GM21423 (cell line): ENCODE measurements at regions not wholly inside any gene's neighbourhood (a gene's known extent, or its start where the extent isn't known, plus 50 kb on each side); places are given as distances from the start of the nearest gene placed in this dataset.

Experiments used
- ATAC-seq: cut with Tn5 transposase; IDR thresholded peaks from one replicate; pipeline ENCODE4 v1.9.1; 2021; ENCODE audit warnings: mild to moderate bottlenecking, moderate library complexity; ENCODE audit not compliant: unreplicated experiment

DNA sequence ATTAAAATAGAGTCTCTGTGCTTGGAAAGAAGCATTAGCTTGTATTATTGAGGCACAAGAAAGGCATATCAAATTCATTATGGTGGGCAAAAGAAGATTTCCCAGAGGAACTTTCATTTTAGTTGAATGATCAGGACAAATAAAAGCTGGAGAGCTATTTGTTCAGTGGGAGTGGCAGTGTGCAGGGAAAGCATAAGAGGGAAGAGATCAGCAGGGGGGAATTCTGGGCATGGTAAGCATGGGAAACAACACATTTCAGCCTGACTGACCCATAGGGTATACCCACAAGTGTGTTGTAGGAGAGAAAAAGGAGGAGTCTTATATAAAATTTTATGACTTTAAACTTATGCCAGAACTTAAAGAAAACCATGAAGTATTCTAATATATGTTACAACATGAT, 167.7 kb upstream of the RASA1 start:
- no peak for ATAC-seq

DNA sequence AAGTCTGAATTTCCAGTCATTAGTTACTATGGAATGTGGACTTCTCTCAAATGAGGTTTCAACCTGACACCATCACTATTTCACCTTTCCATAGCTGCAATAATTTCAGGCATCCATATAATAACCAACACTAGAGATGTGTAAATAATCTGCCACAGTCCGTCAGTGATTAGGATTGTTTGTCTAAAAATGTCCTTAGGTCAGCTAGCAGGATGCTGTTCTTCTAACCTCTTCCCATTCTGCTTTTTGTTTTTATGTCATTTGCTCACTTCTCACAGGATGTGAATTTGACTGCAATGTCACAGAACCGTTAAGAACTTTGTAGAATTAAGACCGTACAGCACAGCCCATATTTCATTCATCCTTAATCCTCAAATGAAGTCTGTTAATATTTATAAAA, 166.4 kb upstream of the RASA1 start:
- no peak for ATAC-seq

DNA sequence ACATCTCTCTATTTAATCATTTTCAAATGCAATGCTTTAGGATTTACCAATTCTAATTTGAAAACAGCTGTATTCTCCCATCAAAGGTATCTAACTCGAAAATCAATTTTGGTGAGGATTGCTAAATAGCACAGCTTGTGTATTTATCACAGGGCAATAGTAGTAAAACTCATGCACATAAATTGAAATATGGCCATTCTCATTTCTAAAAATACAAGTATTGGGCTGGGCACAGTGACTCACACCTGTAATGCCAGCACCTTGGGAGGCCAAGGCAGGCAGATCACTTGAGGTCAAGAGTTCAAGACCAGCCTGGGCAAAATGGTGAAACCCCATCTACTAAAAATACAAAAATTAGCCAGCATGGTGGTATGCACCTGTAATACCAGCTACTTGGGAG, 164.8 kb upstream of the RASA1 start:
- no peak for ATAC-seq

DNA sequence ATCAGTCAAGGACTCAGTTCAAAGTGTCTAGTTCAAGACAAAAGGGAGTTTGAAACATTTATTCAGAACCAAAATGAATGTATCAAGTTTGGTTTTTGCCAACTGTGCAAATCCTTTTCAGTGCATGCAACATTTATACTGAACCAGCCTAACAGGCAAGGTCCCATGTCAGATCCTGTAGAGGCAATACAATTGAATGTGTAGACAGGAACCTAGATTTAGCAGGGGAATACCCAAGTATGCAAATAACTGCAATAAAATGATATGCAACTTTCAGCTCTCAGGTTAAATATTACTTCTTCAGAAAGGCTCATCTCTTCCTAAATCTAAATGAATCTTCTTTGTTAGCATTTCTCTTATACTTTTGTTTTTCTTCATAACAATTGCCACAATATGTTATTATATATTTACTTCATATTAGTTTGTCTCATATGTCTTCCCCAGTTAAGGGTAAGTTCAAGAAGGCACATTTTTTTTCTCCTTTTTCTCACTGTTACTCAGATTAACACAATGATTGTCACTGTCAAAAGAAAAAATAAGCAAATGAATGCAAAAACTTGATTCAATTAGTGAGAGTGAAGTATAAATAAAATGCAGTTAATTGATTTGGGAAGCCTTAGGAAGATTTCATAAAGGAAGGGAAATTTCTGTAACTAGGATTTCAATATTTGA, 163.9 kb upstream of the RASA1 start:
- ATAC-seq: peak; percentile 94

DNA sequence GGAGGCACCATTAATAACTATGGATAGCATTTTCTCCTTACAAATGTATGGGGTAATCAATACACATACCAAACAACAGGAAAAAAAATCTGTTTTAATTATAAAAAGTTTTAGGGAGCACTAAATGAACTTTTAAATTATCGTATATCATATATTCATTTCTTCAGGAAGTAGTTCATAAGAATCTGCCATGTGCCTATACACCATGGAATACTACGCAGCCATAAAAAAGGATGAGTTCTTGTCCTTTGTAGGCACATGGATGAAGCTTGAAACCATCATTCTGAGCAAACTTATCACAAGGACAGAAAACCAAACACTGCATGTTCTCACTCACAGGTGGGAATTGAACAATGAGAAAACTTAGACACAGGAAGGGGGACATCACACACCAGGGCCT, 162.1 kb upstream of the RASA1 start:
- no peak for ATAC-seq

DNA sequence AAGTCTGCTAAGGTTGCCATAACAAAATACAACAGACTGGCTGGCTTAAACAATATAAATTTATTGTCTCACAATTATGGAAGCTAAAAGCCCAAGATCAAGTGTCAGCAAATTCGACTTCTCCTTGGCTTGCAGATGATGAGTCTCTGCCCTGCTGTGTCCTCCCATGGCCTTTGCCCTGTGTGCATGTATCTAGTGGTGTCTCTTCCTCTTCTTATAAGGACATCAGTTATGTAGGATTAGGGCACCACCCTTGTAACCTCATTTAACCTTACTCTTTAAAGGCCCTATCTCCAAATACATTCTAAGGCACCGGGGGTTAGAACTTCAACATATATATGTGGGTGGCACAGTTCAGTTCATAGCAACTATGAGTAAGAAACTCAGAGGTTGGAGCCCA, 157.9 kb upstream of the RASA1 start:
- no peak for ATAC-seq

DNA sequence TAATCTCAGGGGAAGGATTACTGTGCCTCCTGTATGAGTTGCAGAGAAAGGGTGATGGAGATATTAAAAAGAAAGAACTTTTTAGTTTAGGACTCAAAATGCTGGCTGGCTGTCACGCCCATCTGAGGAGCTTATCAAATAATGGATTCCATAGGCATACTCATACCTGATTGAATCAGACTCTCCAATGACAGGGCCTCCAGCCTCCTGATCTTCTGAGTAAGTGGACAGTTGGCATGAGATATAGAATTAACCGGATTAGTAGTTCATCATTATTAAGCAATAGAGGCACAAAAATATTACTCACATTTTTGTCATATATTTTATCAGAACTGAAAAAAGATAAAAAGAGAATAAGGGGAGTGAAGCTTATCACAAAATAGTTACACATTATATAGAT, 157.0 kb upstream of the RASA1 start:
- ATAC-seq: no peak

DNA sequence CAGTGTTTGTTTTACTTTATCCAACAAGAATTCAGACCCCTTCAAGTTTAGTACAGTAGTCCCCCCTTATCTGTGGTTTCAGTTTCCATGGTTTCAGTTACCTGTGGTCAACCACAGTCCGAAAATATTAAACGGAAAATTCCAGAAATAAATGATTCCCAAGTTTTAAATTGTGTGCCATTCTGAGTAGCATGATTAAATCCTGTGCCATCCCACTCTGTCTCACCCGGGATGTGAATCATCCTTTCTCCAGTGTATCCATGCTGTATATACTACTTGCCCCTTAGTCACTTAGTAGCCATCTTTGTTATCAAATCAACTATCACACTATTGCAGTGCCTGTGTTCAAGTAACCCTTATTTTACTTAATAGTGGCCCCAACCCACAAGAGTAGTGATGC, 153.8 kb upstream of the RASA1 start:
- no peak for ATAC-seq

DNA sequence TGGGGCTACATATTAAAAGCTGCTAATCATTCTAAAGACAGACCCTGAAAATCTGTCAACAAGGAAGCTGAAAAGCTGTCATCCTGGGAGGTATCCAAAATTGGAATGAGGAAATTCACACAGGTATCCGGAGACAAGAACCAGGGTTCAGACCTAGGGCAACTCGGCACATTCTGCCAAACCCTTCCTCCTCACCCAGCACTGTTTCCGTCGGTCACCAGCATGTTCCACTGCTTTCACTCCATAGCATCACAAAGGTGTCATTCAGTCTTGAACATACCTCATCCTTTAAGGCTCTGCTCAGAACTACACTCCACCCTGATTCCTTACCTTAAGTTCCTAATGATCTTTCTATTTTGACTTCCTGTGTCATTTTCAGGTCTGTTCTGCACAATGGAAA, 153.1 kb upstream of the RASA1 start:
- no peak for ATAC-seq

DNA sequence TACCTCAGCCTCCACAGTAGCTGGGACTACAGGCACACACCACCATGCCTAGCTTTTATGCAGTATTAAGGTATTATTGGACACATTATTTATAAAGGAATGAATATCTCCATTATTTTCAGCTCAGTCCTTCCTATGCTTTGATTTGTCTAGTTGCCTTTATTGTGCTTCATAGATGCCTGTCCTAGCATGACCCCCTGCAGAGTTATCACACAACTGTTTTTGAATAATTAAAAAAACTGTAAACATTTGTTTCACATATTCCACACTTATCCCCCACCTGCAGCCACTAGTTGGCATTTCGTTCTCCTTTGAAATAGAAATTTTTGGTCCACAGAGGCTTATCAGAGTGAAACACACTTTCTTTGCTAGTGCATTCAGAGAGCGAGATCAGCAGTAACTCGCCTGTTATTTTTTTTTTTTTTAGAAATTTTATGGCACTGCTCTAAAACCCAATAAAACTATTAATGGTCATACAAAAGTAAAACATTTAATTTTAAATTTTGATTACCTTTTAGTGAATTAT, 151.8 kb upstream of the RASA1 start:
- no peak for ATAC-seq

DNA sequence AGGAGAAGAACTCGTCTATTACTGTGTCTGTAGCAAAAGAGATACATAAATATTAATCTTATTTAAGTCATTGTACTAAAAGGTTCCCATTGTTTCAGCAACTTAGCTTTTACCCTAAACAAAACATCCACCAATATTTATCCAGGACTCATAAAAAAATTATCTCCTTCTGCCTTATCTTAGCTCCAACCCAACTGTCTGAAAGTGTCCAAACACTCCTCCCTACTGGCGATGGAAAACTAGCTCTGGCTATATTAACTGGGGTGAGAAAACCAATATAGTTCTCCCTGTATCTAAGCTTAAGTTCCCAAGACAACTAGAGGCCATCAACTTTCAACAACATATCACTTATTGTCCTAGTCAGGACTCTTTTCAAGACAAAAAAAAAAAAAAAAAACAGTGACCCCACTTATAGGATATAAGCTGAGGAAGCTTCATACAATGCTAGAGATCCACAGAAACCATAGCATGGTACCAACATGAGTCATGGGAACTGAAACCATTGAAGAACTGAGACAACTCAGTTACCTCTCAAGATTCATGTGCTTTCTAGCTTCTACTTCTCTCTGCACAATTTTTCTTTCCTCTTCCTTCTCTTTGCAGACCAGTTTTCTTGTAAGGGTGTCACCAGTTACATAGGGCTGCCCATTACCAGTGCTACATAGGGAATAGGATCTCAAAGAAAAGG, 150.7 kb upstream of the RASA1 start:
- ATAC-seq: peak; percentile 79

DNA sequence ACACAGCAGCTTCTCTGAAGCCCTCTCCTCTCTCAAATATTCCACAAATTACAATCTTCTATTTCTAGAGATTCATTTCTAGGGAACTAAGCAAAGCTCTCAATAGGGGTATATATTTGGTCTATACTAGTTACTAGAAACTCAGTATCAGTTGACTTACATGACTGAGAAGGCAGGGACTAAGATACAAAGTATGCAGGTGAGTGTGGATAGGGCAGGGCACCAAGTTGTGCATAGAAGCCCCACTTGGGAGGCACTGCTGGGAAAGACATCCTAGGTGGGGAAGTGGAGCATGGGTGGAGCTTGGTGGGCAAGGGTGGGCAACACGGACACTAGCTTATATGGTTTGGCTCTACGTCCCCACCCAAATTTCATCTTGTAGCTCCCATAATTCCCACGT, 148.1 kb upstream of the RASA1 start:
- ATAC-seq: no peak

DNA sequence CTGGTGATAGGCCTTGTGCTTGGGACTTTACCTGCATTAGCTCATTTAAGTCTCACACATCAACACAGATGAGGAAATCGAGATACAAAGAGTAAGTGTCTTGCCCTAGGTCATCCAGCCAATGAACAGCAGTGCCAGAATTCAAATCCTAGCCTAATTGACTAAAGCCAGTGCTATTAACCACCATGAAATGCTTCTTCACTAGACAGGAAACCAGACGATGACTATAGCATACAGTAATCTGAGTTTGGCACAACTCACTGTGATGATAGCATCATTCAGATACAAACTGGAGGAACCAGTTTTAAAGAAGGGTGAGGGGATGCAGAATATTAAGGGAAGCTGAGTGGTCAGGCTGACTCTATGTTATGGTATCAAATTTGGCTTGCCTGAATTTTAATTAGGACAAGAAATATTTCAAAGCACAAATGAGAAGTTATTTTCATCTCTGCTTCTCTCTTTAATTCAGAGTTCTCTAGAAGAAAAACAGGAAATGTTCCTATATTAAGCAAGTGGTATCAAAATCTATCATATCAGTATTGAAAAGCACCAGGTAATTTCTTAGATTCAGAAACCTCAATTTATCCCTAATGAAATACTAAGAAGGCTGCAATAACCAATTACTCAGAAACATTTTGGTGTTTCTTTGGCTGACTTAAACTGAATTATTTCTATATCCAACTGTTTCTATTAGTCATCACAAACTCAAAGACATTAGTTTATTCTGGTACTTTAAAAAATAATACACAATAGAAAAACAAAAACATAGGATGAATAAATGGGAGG, 147.0 kb upstream of the RASA1 start:
- ATAC-seq: peak; percentile 32

DNA sequence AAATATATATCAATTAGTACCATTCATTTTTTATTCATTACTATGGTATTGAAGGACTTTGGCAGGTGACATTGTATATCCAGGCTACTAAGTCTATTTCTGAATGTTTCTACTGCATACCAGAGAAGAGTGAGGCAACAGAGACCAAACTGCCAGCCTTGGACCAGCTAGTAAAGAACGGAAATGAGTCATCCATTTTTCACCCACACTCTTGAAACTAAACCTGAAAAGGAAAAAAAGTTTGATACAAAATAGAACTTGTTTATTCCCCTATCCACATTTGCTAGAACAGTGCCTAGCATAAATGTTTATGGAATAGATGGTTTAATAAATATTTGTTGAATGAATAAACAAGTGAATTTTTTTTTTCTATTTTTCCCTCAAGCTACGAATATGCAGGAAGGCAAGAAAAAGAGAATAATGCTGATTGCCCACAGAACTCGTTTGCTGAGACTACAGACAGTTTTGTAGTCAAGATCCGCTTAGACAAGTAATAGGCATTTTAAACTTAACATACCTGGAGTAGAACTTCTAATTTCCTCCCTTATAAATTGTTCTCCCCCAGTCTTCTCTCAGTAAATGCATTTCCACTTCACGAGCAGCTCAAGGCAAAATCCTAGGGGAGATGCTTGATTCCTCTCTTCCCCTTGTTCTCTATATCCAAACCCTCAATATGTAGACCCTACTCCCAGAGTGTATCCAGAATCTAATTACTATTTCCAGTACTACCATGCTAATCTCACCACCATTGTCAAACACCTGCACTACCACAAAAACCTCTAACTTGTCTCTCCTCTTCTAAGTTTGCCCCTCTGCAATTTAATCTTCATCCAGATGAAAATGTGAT, 146.2 kb upstream of the RASA1 start:
- ATAC-seq: peak; percentile 79

DNA sequence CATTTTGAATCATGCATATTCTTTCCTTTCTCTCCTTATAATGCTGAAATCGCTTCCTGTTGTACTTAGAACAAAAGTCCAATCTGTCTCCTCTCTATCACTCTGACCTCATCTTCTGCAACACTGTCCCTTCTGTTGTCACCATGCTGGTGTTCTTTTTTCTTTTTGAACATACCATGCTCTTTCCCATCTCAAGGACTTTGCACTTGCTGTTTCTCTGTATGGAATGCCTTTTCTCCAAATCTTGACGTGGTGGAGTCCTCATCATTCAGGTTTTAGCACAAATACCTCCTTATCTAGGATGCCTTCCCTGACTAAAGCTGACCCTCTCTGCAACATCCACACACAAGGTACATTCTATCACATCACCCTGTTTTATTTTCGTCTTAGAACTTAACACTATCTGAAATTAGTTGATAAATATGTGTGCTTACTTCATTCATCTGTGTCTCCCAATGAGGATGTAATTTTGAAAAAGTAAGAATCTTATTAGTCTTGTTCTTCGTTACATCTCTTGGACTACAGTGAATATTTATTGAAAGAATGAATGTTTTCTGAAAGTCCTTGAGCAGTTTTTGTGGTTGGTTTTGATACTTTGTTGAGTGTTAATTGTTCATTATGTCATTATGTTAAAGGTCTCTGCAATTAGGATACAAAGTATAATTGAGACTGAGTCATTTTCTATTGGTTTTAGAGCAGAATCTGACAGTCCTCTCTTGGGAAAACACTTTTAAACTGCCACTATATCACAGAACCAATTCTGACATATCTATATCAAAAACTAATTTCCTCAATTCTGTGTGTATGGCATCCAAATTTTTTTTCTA, 145.3 kb upstream of the RASA1 start:
- ATAC-seq: no peak

DNA sequence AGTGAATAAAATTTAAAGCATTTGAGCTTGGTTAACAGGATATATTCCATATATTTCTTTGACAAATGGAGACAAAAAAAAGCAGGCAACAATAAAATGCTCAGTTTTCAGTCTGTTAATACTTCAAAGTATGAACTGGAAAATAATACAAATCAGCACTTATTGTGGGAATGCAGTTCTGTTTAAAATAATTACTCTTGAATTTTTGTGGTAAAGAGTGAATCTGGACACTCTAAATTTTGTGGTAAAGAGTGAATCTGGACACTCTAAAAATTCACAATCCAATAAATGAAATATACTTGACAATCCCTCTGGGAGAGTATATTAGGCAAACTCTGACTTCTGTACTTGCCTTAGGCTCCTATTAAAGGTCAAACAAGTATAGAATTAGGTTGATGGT, 141.9 kb upstream of the RASA1 start:
- ATAC-seq: no peak

DNA sequence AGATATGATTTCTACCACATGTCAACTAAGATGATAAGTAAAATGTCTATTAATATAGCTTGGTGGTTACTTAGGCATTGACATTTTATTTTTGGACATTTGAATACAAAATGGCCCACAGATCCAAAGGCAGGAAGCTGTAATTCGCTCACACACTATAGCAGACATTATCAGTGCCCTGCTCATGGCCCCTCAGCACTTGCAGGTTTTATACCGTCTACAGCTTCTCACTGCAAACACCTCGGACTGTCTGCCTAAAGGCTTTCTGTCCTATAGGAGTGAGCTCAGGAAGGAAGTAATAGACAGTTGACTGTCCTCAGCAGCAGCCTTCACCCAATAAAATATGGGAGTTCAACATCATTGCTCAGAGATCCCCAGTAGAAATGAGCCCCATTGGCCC, 140.8 kb upstream of the RASA1 start:
- no peak for ATAC-seq

DNA sequence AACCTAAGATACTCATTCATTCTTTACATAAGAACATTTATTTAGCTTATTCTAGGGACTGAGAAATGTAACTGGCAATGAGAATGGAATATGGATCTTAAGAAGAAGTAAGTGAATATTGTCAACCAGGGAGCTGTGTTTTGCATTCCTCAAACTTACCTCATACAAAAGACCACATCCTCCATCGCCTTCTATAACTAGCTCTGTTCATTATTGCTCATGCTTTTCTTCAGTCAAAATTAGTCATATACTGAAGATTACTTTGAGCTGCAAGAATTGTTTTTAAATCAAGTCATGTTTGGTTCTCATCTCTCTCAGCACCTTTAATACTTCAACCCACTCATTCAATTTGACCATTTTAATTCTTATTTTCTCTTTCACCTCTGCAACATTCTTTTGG, 140.3 kb upstream of the RASA1 start:
- ATAC-seq: peak; percentile 50

DNA sequence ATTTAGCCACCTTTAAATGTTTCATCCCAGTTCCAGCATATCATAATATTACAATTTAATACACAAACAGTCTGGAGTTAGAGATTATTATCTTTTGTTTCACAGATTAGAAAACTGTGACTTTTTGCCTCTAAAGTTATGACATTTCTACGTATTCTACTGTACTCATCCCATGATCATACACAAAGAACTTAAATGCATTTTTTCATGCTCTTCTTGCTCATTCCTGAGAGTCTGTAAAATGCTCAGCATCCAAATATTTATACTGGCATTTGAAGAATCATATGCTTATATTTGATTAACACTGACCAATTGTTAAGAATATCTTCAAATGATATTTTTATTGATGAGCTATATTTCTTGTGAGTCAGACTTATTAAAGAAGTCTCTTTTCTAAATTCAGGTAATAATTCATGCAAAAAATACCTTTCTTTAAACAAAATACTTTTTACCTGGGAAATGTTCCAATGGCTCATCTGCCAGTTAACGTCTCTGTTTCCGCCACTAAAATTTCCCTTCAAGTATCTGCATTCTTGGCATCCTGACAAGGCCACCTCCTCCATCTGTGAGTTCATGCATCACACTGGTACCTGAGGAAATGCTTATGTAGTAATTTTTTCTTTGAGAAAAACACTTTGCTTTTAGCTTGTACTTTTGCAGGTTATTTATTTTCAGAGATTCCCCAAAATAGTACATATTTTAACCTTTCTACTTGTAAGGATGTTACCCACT, 139.6 kb upstream of the RASA1 start:
- ATAC-seq: no peak
